ENCODE measurements at regions not wholly inside any gene's neighbourhood (a gene's known extent, or its start where the extent isn't known, plus 50 kb on each side); places are given as distances from the start of the nearest gene placed in this dataset.
"Not testable (repeated sequence)": the region's sequence is repeated elsewhere in the genome, so short reads cannot be mapped to it uniquely, and the experiment has no call there.

DNA sequence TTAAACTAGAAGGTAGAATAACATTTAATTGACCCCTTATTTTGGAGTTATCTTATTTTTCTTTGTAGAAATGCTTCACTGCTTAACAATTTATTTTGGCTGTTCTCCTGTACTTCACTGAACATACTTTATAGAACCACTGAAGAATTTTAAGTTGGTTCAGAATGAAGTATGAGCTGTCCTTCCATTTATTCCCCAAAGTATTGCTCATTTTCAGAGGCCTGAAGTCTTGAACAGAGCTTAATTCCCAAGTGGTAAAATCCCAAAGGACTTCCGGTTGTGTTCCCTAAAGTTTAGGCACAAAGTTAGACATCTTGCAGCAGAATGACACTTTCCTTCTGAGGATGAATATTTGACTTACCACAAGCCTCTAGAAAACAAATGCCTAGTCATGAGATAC lies 233.3 kb downstream of the TINAG start:
- intact Hi-C loops (cut with DNase I): no loop called here
- H3K9me3 ChIP-seq: no peaks in the 10 kb centered on the region
- H3K4me3 ChIP-seq: no peak overlapping the region
- H3K27me3 ChIP-seq: no peaks in the 10 kb centered on the region
- TF ChIP-seq CTCF (IDR thresholded peaks at IDR 0.05): no peak
- no peaks in the 10 kb centered on the region for H3K4me1 ChIP-seq
- H3K27ac ChIP-seq: no peak overlapping the region
- H3K36me3 ChIP-seq: no peaks in the 10 kb centered on the region
- DNase-seq: no peak
- no peak overlapping the region for H3K9ac ChIP-seq (ENCODE audit: low read depth in 2 of 2, low read length in 2 of 2)

DNA sequence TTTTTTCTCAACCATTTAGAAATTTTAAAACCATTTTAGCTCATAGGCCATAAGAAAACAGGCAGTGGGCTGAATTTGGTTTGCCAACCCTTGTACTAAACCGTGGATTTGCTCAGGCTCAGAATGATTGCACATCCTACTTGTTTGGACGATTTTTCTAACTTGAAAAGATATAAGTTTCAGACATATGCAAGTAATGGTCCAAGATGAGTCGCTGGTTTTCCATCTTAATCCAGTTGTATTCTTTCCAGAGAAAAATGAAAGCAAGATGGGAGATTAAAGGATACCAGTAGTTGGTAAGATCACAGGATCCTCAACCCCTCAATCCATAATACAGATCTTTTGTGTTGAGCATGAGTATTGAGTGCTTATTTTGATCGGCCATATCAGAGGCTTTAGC lies 250.9 kb downstream of the TINAG start:
- Histone ChIP-seq H3K36me3 (no peaks in the 10 kb centered on the region), H3K9ac (ENCODE audit: low read depth in 2 of 2, low read length in 2 of 2) (no peak overlapping the region), H3K4me3 (no peak overlapping the region), H3K9me3 (no peaks in the 10 kb centered on the region), H3K27me3 (no peaks in the 10 kb centered on the region), H3K27ac (no peak overlapping the region), H3K4me1 (no peaks in the 10 kb centered on the region)
- no peak for TF ChIP-seq CTCF (IDR thresholded peaks at IDR 0.05)
- intact Hi-C loops (cut with DNase I): no loop called here
- DNase-seq: no peak

DNA sequence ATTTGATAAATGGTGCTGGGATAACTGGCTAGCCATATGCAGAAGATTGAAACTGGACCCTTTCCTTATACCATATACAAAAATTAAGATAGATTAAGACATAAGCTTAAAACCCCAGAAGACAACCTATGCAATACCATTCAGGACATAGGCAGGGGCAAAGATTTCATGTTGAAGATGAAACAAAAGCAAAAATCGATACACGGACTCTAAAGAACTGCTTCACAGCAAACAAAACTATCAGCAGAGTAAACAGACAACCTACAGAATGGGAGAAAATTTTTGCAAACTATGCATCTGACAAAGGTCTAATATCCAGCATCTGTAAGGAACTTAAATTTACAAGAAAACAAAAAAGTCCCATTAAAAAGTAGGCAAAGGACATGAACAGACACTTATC lies 255.9 kb downstream of the TINAG start:
- H3K27ac ChIP-seq; H3K4me3 ChIP-seq; H3K9me3 ChIP-seq; DNase-seq; H3K27me3 ChIP-seq; H3K36me3 ChIP-seq; H3K9ac ChIP-seq (ENCODE audit: low read depth in 2 of 2, low read length in 2 of 2); H3K4me1 ChIP-seq: not testable (repeated sequence)
- intact Hi-C loops (cut with DNase I): loop anchor here (10.0 kb wide), 1 partner anchor 689 kb away; no protein-coding TSS in a partner anchor

- Histone ChIP-seq H3K9ac (ENCODE audit: low read depth in 2 of 2, low read length in 2 of 2) (no peak overlapping the region), H3K4me1 (no peaks in the 10 kb centered on the region), H3K27me3 (no peaks in the 10 kb centered on the region), H3K9me3 (no peaks in the 10 kb centered on the region), H3K4me3 (no peak overlapping the region), H3K27ac (no peak overlapping the region), H3K36me3 (no peaks in the 10 kb centered on the region)
- intact Hi-C loops (cut with DNase I): no loop called here
- no peak for TF ChIP-seq CTCF (IDR thresholded peaks at IDR 0.05)
- no peak for DNase-seq
Observed at GRCh38 chr6:54574671-54575070, 266.4 kb downstream of the TINAG start.

DNA sequence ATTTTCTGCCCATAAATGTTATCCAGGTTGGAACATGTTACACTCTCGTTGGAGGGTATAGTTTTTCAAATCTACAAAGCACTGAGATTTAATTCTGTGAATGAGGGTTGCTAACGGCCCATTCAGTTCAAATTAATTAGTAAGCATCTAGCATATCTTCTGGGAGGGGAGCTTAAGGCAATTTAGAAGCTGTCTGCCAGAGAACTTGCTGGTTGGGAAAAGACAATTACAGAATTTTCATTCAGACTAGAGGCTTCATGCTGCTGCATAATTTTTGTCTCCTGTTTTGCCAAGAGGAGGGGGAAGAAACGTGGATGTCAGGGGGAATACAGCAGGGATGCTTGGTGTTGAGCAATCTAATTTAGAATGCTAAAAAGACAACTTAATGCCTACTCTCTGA lies 268.3 kb upstream of the FAM83B start:
- Histone ChIP-seq H3K27me3 (no peaks in the 10 kb centered on the region), H3K36me3 (no peaks in the 10 kb centered on the region), H3K9me3 (no peaks in the 10 kb centered on the region), H3K27ac (no peak overlapping the region), H3K4me3 (no peak overlapping the region), H3K9ac (ENCODE audit: low read depth in 2 of 2, low read length in 2 of 2) (no peak overlapping the region), H3K4me1 (no peaks in the 10 kb centered on the region)
- TF ChIP-seq CTCF (IDR thresholded peaks at IDR 0.05): no peak
- DNase-seq: no peak
- intact Hi-C loops (cut with DNase I): no loop called here

GRCh38 chr6:54579011-54579410 lies 267.6 kb upstream of the FAM83B start:
- H3K4me1 ChIP-seq: no peaks in the 10 kb centered on the region
- intact Hi-C loops (cut with DNase I): no loop called here
- TF ChIP-seq CTCF (IDR thresholded peaks at IDR 0.05): no peak
- H3K27ac ChIP-seq: no peak overlapping the region
- H3K4me3 ChIP-seq: no peak overlapping the region
- H3K9me3 ChIP-seq: no peaks in the 10 kb centered on the region
- no peak overlapping the region for H3K9ac ChIP-seq (ENCODE audit: low read depth in 2 of 2, low read length in 2 of 2)
- H3K27me3 ChIP-seq: no peaks in the 10 kb centered on the region
- DNase-seq: no peak
- H3K36me3 ChIP-seq: no peaks in the 10 kb centered on the region
